Keratinocyte (primary cell): ENCODE measurements at regions not wholly inside any gene's neighbourhood (a gene's known extent, or its start where the extent isn't known, plus 50 kb on each side); places are given as distances from the start of the nearest gene placed in this dataset.

Experiments
- DNase-seq: peaks from one replicate; pipeline ENCODE4 v3.0.0-alpha.2; 2011; ENCODE audit warnings: low read depth, missing footprints, low spot score
- FAIRE-seq: peaks from 2 replicates; lab custom pipeline; 2011; peaks lifted over from hg19 to GRCh38; lab: Jason Lieb, UNC
- H2AFZ ChIP-seq: 2 replicates; pipeline ENCODE4 v1.6.0; 2012; ENCODE audit warnings: low read length, control low read depth, inconsistent platforms; ENCODE audit not compliant: control insufficient read depth
- H3K27ac ChIP-seq: 2 replicates; pipeline ENCODE4 v1.5.1; 2011; ENCODE audit warnings: low read length; ENCODE audit not compliant: control insufficient read depth, insufficient read depth
- H3K27me3 ChIP-seq: 3 replicates; pipeline ENCODE4 v1.6.0; 2011; ENCODE audit warnings: low read length; ENCODE audit not compliant: control insufficient read depth, insufficient read depth; ENCODE audit errors: extremely low read depth
- H3K36me3 ChIP-seq, 2 experiments: 2 replicates in 1 of 2; 3 replicates in 1 of 2; pipeline ENCODE4 v1.5.1; 2011; ENCODE audit warnings: low read length in 2 of 2, mild to moderate bottlenecking in 1 of 2; ENCODE audit not compliant: control insufficient read depth in 2 of 2, insufficient read depth in 2 of 2; ENCODE audit errors: extremely low read depth in 1 of 2
- H3K4me1 ChIP-seq: 3 replicates; pipeline ENCODE4 v1.5.1; 2011; ENCODE audit warnings: low read length; ENCODE audit not compliant: control insufficient read depth, insufficient read depth; ENCODE audit errors: extremely low read depth
- H3K4me2 ChIP-seq: 3 replicates; pipeline ENCODE4 v1.6.0; 2011; ENCODE audit warnings: low read depth, low read length; ENCODE audit not compliant: control insufficient read depth, insufficient read depth; ENCODE audit errors: extremely low read depth
- H3K4me3 ChIP-seq, 3 experiments: fragments of 200-600 bp in 1 of 3; sonication (generic) in 1 of 3; 2 replicates in 2 of 3; 3 replicates in 1 of 3; pipeline ENCODE4 v1.5.1; 2011 to 2016; ENCODE audit warnings: low read length in 3 of 3, mild to moderate bottlenecking in 3 of 3, control low read depth in 2 of 3, inconsistent platforms in 1 of 3, low read depth in 1 of 3, mixed read lengths in 1 of 3, mixed run types in 1 of 3, moderate library complexity in 1 of 3; ENCODE audit not compliant: control insufficient read depth in 2 of 3, insufficient read depth in 2 of 3; ENCODE audit errors: extremely low read depth in 1 of 3
- H3K79me2 ChIP-seq: 2 replicates; pipeline ENCODE4 v1.6.0; 2012; ENCODE audit warnings: low read length; ENCODE audit not compliant: control insufficient read depth, insufficient read depth
- H3K9ac ChIP-seq: 3 replicates; pipeline ENCODE4 v1.6.0; 2011; ENCODE audit warnings: low read length; ENCODE audit not compliant: control insufficient read depth, insufficient read depth; ENCODE audit errors: extremely low read depth
- H3K9me1 ChIP-seq: 3 replicates; pipeline ENCODE4 v1.6.0; 2011; ENCODE audit warnings: low read length; ENCODE audit not compliant: control insufficient read depth, insufficient read depth; ENCODE audit errors: extremely low read depth
- H3K9me3 ChIP-seq: 2 replicates; pipeline ENCODE4 v1.5.1; 2012; ENCODE audit warnings: low read depth, low read length; ENCODE audit not compliant: control insufficient read depth
- H4K20me1 ChIP-seq: 3 replicates; pipeline ENCODE4 v1.6.0; 2011; ENCODE audit warnings: low read length; ENCODE audit not compliant: control insufficient read depth, insufficient read depth; ENCODE audit errors: extremely low read depth
- CTCF ChIP-seq, 3 experiments: IDR thresholded peaks in 1 of 3; conservative IDR thresholded peaks in 1 of 3; optimal IDR thresholded peaks in 1 of 3; 2 replicates in 2 of 3; 3 replicates in 1 of 3; pipeline versions ENCODE3 to v1.5.1; 2011; ENCODE audit warnings: low read length in 3 of 3, mild to moderate bottlenecking in 3 of 3, moderate library complexity in 2 of 3, control low read depth in 1 of 3, inconsistent platforms in 1 of 3; ENCODE audit not compliant: insufficient read depth in 2 of 3; ENCODE audit errors: extremely low read depth in 1 of 3
- EZH2 ChIP-seq: IDR thresholded peaks from one replicate; pipeline ENCODE4 v1.6.1; 2012; ENCODE audit warnings: inconsistent platforms, mild to moderate bottlenecking, low read length, moderate library complexity
- dilution Hi-C: fragments of 300-500 bp; cut with MboI; formaldehyde crosslinking; loops from one replicate; pipeline ENCODE4 v1.7.0; 2020; ENCODE audit warnings: low sequenced_read_pairs; ENCODE audit not compliant: extremely low pct_ligation_motif_present

- no peaks in the 10 kb centered on the region for H3K27me3 ChIP-seq
- H3K9me1 ChIP-seq, result no peaks in the 10 kb centered on the region
- no peaks in the 10 kb centered on the region for H4K20me1 ChIP-seq
- no peak overlapping the region for H2AFZ ChIP-seq
- no peak for FAIRE-seq
- no peak overlapping the region for H3K4me3 ChIP-seq
- no peaks in the 10 kb centered on the region for H3K79me2 ChIP-seq
- TF ChIP-seq CTCF (optimal IDR thresholded peaks at IDR 0.05 in 1 of 3, IDR thresholded peaks at IDR 0.05 in 1 of 3, conservative IDR thresholded peaks at IDR 0.05 in 1 of 3; ENCODE audit: extremely low read depth in 1 of 3, insufficient read depth in 2 of 3, low read length in 3 of 3) (no peak), EZH2 (no peak)
- no peak overlapping the region for H3K4me2 ChIP-seq
- H3K4me1 ChIP-seq, result no peaks in the 10 kb centered on the region
- H3K27ac ChIP-seq, result no peak overlapping the region
- no peak for DNase-seq
- no peaks in the 10 kb centered on the region for H3K36me3 ChIP-seq
- H3K9me3 ChIP-seq, result no peaks in the 10 kb centered on the region
- no peak overlapping the region for H3K9ac ChIP-seq
- dilution Hi-C loops, result no loop called here
These were observed 730.6 kb upstream of the VSTM2A start for GRCh38 chr7:53811555-53812079.

GRCh38 chr7:53812135-53812534 lies 730.0 kb upstream of the VSTM2A start:
- Histone ChIP-seq H4K20me1 (no peaks in the 10 kb centered on the region), H3K9me3 (no peaks in the 10 kb centered on the region), H2AFZ (no peak overlapping the region), H3K9ac (no peak overlapping the region), H3K27ac (no peak overlapping the region), H3K9me1 (no peaks in the 10 kb centered on the region), H3K4me1 (no peaks in the 10 kb centered on the region), H3K27me3 (no peaks in the 10 kb centered on the region), H3K79me2 (no peaks in the 10 kb centered on the region), H3K4me2 (no peak overlapping the region), H3K36me3 (no peaks in the 10 kb centered on the region), H3K4me3 (no peak overlapping the region)
- TF ChIP-seq EZH2, result no peak
- TF ChIP-seq CTCF (optimal IDR thresholded peaks at IDR 0.05 in 1 of 3, IDR thresholded peaks at IDR 0.05 in 1 of 3, conservative IDR thresholded peaks at IDR 0.05 in 1 of 3; ENCODE audit: extremely low read depth in 1 of 3, insufficient read depth in 2 of 3, low read length in 3 of 3), result no peak
- dilution Hi-C loops, result no loop called here
- DNase-seq, result no peak
- FAIRE-seq, result no peak
